Suppressor macrophage (primary cell): ENCODE measurements at regions not wholly inside any gene's neighbourhood (a gene's known extent, or its start where the extent isn't known, plus 50 kb on each side); places are given as distances from the start of the nearest gene placed in this dataset.
"Not testable (repeated sequence)": the region's sequence is repeated elsewhere in the genome, so short reads cannot be mapped to it uniquely, and the experiment has no call there.

ENCODE experiments used
- DNase-seq, 4 experiments: peaks; one replicate each; pipeline ENCODE4 v3.0.0-alpha.2; 2020 to 2022

GRCh38 chr12:107600581-107601144 is 84.9 kb upstream of the PWP1 start:
- no peak for DNase-seq

GRCh38 chr12:107602446-107602845 is 83.2 kb upstream of the PWP1 start:
- no peak for DNase-seq

- DNase-seq: no peak
Observed at GRCh38 chr12:107605293-107605692, 80.3 kb upstream of the PWP1 start.

- peak; percentile 82 to 94 (median 86) for DNase-seq
Observed at GRCh38 chr12:107607464-107608392, 77.9 kb upstream of the PWP1 start.

- DNase-seq: not testable (repeated sequence)
Observed at GRCh38 chr12:107608779-107609178, 76.8 kb upstream of the PWP1 start.

GRCh38 chr12:107610021-107610859 is 75.4 kb upstream of the PWP1 start:
- DNase-seq: peak; percentile 19 to 65 (median 35)

GRCh38 chr12:107612508-107612907 is 73.1 kb upstream of the PWP1 start:
- DNase-seq: no peak

- no peak for DNase-seq
Observed at GRCh38 chr12:107616941-107617340, 68.7 kb upstream of the PWP1 start.

GRCh38 chr12:107618106-107618505 is 67.5 kb upstream of the PWP1 start:
- DNase-seq: no peak

GRCh38 chr12:107619831-107620230 is 65.8 kb upstream of the PWP1 start:
- DNase-seq: no peak

- DNase-seq: peak in 3 of 4 experiments; percentile 5 to 53 (median 45)
Observed at GRCh38 chr12:107622001-107622400, 63.6 kb upstream of the PWP1 start.

- no peak for DNase-seq
Observed at GRCh38 chr12:107624493-107624892, 61.1 kb upstream of the PWP1 start.

- no peak for DNase-seq
Observed at GRCh38 chr12:107631715-107632114, 53.9 kb upstream of the PWP1 start.

GRCh38 chr12:107632246-107632645 is 53.4 kb upstream of the PWP1 start:
- no peak for DNase-seq

- DNase-seq: no peak
Observed at GRCh38 chr12:107634530-107634929, 51.1 kb upstream of the PWP1 start.

- DNase-seq: no peak
Observed at GRCh38 chr12:107635139-107635538, 50.5 kb upstream of the PWP1 start.
